IMR-90 (cell line): ENCODE measurements at regions not wholly inside any gene's neighbourhood (a gene's known extent, or its start where the extent isn't known, plus 50 kb on each side); places are given as distances from the start of the nearest gene placed in this dataset.
A peak's percentile ranks its signal among the peaks of the same experiment; 100 is the strongest.

Source experiments
- ATAC-seq: fragments of 200-7000 bp; cut with Tn5 transposase; 2 replicates; pipeline ENCODE4 v1.9.1; 2020; ENCODE audit warnings: low read depth, mild to moderate bottlenecking, moderate library complexity
- BruUV-seq: library from RNA; stranded (reverse); fragments of 400-500 nt; replicated peaks from 2 replicates; lab custom pipeline; 2021; lab: Mats Ljungman, UMichigan
- CTCF ChIA-PET: fragments of 300-600 bp; formaldehyde crosslinking; extraction: SDS; loops from one replicate; lab custom pipeline; 2021; ENCODE audit warnings: antibody characterized with exemption; lab: Yijun Ruan, JAX
- POLR2A ChIA-PET: fragments of 300-600 bp; sonication (Branson Sonifier 250); formaldehyde crosslinking; loops from one replicate; lab custom pipeline; 2022; ENCODE audit warnings: antibody characterized with exemption; ENCODE audit not compliant: unreplicated experiment; lab: Charles Lee
- DNase-seq: peaks from one replicate; pipeline ENCODE4 v3.0.0; 2013
- H2AFZ ChIP-seq: replicated peaks from 2 replicates; pipeline ENCODE3; 2013; ENCODE audit warnings: low read length, mild to moderate bottlenecking; ENCODE audit not compliant: poor library complexity
- H2AK5ac ChIP-seq: 2 replicates; pipeline ENCODE4 v1.6.1; 2013; ENCODE audit warnings: low read depth, low read length, inconsistent platforms
- H2AK9ac ChIP-seq: replicated peaks from 2 replicates; pipeline ENCODE3; 2013; ENCODE audit warnings: mild to moderate bottlenecking, low read depth, low read length, moderate library complexity; ENCODE audit not compliant: poor library complexity
- H2BK120ac ChIP-seq: 2 replicates; pipeline ENCODE4 v1.6.1; 2013; ENCODE audit warnings: low read depth, low read length, inconsistent platforms
- H2BK15ac ChIP-seq: 3 replicates; pipeline ENCODE4 v1.6.1; 2013; ENCODE audit warnings: low read depth, low read length, inconsistent platforms
- H2BK20ac ChIP-seq: 2 replicates; pipeline ENCODE4 v1.6.1; 2013; ENCODE audit warnings: low read depth, mild to moderate bottlenecking, inconsistent platforms, low read length, moderate library complexity
- H2BK5ac ChIP-seq: 2 replicates; pipeline ENCODE4 v1.6.1; 2013; ENCODE audit warnings: mild to moderate bottlenecking, low read depth, low read length, inconsistent platforms; ENCODE audit not compliant: poor library complexity, severe bottlenecking
- H3K14ac ChIP-seq: replicated peaks from 2 replicates; pipeline ENCODE4 v1.6.1; 2013; ENCODE audit warnings: low read depth, low read length, inconsistent platforms
- H3K18ac ChIP-seq: 2 replicates; pipeline ENCODE4 v1.6.1; 2013; ENCODE audit warnings: low read depth, low read length, control low read depth
- H3K23ac ChIP-seq: 2 replicates; pipeline ENCODE4 v1.6.1; 2013; ENCODE audit warnings: low read depth, low read length, inconsistent platforms
- H3K27ac ChIP-seq: 2 replicates; pipeline ENCODE4 v1.5.1; 2013; ENCODE audit warnings: mild to moderate bottlenecking, control low read depth, low read length; ENCODE audit not compliant: insufficient read depth
- H3K27me3 ChIP-seq: 2 replicates; pipeline ENCODE4 v1.6.1; 2013; ENCODE audit warnings: low read length; ENCODE audit not compliant: control insufficient read depth, insufficient read depth
- H3K36me3 ChIP-seq: 2 replicates; pipeline ENCODE4 v1.6.1; 2013; ENCODE audit warnings: low read length, mixed read lengths; ENCODE audit not compliant: control insufficient read depth, insufficient read depth
- H3K4ac ChIP-seq: 2 replicates; pipeline ENCODE4 v1.6.1; 2013; ENCODE audit warnings: low read depth, low read length, inconsistent platforms
- H3K4me1 ChIP-seq: 2 replicates; pipeline ENCODE4 v1.6.1; 2013; ENCODE audit warnings: low read length, mixed read lengths; ENCODE audit not compliant: control insufficient read depth, insufficient read depth
- H3K4me2 ChIP-seq: 2 replicates; pipeline ENCODE4 v1.6.1; 2013; ENCODE audit warnings: low read depth, mild to moderate bottlenecking, control low read depth, low read length, moderate library complexity
- H3K4me3 ChIP-seq: 2 replicates; pipeline ENCODE4 v1.5.1; 2013; ENCODE audit warnings: low read depth, mild to moderate bottlenecking, control low read depth, low read length, moderate library complexity; ENCODE audit not compliant: insufficient read depth
- H3K56ac ChIP-seq: 2 replicates; pipeline ENCODE4 v1.6.1; 2013; ENCODE audit warnings: low read length, inconsistent platforms; ENCODE audit not compliant: insufficient read depth; ENCODE audit errors: extremely low read depth
- H3K79me1 ChIP-seq, 2 experiments: 2 replicates each; pipeline ENCODE4 v1.6.1; 2013; ENCODE audit warnings: low read length in 2 of 2, inconsistent platforms in 1 of 2, low read depth in 1 of 2
- H3K9ac ChIP-seq: 2 replicates; pipeline ENCODE4 v1.6.1; 2013; ENCODE audit warnings: low read depth, low read length, control low read depth
- H3K9me1 ChIP-seq: 2 replicates; pipeline ENCODE4 v1.6.1; 2013; ENCODE audit warnings: low read length, inconsistent platforms; ENCODE audit not compliant: insufficient read depth
- H3K9me3 ChIP-seq: 2 replicates; pipeline ENCODE4 v1.6.1; 2013; ENCODE audit warnings: low read length; ENCODE audit not compliant: control insufficient read depth, insufficient read depth
- H4K20me1 ChIP-seq: 2 replicates; pipeline ENCODE4 v1.6.1; 2013; ENCODE audit warnings: low read length, inconsistent platforms; ENCODE audit not compliant: insufficient read depth
- H4K5ac ChIP-seq: 2 replicates; pipeline ENCODE4 v1.6.1; 2013; ENCODE audit warnings: mild to moderate bottlenecking, low read depth, low read length, control low read depth
- H4K8ac ChIP-seq, 2 experiments: 2 replicates each; pipeline ENCODE4 v1.6.1; 2013; ENCODE audit warnings: low read depth in 2 of 2, low read length in 2 of 2, control low read depth in 1 of 2, inconsistent platforms in 1 of 2
- H4K91ac ChIP-seq: 2 replicates; pipeline ENCODE4 v1.6.1; 2013; ENCODE audit warnings: low read depth, low read length, inconsistent platforms; ENCODE audit not compliant: insufficient read depth
- CEBPB ChIP-seq: IDR thresholded peaks from 2 replicates; pipeline ENCODE4 v1.6.1; 2012; ENCODE audit warnings: low read depth, low read length, improper control_type of control experiment
- CHD1 ChIP-seq: IDR thresholded peaks from 2 replicates; pipeline ENCODE4 v1.6.1; 2012; ENCODE audit warnings: low read depth, low read length, improper control_type of control experiment
- FOS ChIP-seq: fragments of 150-350 bp; IDR thresholded peaks from 2 replicates; pipeline ENCODE4 v1.6.1; 2016; ENCODE audit warnings: low read depth, low read length
- WGBS, 2 experiments: methylation state at CpG; one replicate each; pipeline versions ENCODE4 v1.1.5 to v1.1.7; 2013; ENCODE audit warnings: missing lambda C conversion rate in 2 of 2; ENCODE audit not compliant: insufficient read length in 1 of 2; ENCODE audit errors: extremely low coverage in 2 of 2; 5-methylcytosine and 5-hydroxymethylcytosine counted together
- dilution Hi-C: fragments of 300-500 bp; cut with HindIII; formaldehyde crosslinking; loops from one replicate; pipeline ENCODE4 v1.14.3; 2018; ENCODE audit warnings: low sequenced_read_pairs; ENCODE audit not compliant: unreplicated experiment
- in situ Hi-C: fragments of 300-500 bp; cut with MboI; formaldehyde crosslinking; loops from 3 replicates; pipeline ENCODE4 v1.14.3; 2019; ENCODE audit warnings: low sequenced_read_pairs, inconsistent platforms, mixed read lengths
- intact Hi-C: fragments of 100-400 bp; cut with micrococcal nuclease; formaldehyde crosslinking; loops from 2 replicates; pipeline ENCODE4 v1.10.0; 2022
- TF ChIP-seq, protein P1 (sequence below): fragments of 150-350 bp; IDR thresholded peaks from 2 replicates; pipeline ENCODE4 v1.6.1; 2016; ENCODE audit warnings: low read depth, mild to moderate bottlenecking, low read length, moderate library complexity, borderline replicate concordance

DNA sequence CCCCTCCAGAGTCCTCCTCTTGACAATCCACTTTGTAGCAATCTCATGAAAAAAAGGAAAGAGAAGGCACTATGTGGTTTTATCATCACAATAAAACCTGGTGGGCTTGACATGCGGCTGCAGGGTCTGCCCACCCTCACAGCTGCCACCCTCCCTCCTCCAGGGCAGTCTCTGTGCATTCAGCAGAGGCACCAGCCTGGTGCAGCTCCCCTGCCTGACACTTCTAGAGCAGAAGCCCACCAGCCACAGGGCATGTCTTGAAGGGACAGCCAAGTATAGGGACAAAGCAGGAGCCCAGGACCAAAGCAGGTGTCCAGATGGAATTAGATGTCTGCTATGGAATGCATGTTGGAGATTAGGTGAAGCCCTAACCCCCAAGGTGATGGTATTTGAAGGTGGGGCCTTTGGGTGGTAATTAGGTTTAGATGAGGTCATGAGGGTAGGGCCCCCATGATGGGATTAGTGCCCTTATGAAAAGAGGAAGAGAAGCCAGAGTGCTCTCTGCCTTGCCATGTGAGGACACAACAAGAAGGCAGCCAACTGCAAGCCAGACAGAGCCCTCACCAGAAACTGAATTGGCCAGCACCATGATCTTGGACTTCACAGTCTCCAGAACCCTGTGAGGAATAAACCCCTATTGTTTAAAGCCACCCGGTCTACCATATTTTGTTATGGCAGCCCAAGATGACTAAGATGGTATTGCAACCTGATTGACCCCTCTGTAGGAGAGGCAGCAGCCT lies 86.9 kb downstream of the MCFD2 start:
- H3K4me3 ChIP-seq, result no peak overlapping the region
- H3K79me1 ChIP-seq, result peaks cover 0 to 46% of the 10 kb centered on the region in 2 experiments; a peak in 2 of 4 replicates
- H3K14ac ChIP-seq, result peak overlapping the region; percentile 95
- H2BK120ac ChIP-seq, result peak overlapping the region; percentile 89
- H3K18ac ChIP-seq, result peak overlapping the region; percentile 98
- H4K5ac ChIP-seq, result peak overlapping the region; percentile 99
- ATAC-seq (no peak), DNase-seq (no peak)
- dilution Hi-C loops, result no loop called here
- POLR2A ChIA-PET, result no interaction called here
- H3K9ac ChIP-seq, result no peak overlapping the region
- H2BK15ac ChIP-seq, result peak overlapping the region; percentile 98; the same call in 2 of the 3 replicates
- H2BK5ac ChIP-seq, result peak overlapping the region; percentile 97
- H3K4me2 ChIP-seq, result no peak overlapping the region
- H4K8ac ChIP-seq, result peak overlapping the region; percentile 88 to 90; a peak in 3 of 4 replicates
- CTCF ChIA-PET, result no interaction called here
- H3K27ac ChIP-seq, result peak overlapping the region; percentile 49
- 0 out of 2 replicates have a peak overlapping the region, but pooled peaks have one; percentile 74 for H3K23ac ChIP-seq
- in situ Hi-C loops, result no loop called here
- H3K9me3 ChIP-seq, result peaks cover 7% of the 10 kb centered on the region
- no peaks in the 10 kb centered on the region for H3K36me3 ChIP-seq
- peak overlapping the region; percentile 94; the same call in 1 of the 2 replicates for H2BK20ac ChIP-seq
- TF ChIP-seq FOS, result no peak
- TF ChIP-seq CEBPB, result no peak
- TF ChIP-seq, protein P1, sequence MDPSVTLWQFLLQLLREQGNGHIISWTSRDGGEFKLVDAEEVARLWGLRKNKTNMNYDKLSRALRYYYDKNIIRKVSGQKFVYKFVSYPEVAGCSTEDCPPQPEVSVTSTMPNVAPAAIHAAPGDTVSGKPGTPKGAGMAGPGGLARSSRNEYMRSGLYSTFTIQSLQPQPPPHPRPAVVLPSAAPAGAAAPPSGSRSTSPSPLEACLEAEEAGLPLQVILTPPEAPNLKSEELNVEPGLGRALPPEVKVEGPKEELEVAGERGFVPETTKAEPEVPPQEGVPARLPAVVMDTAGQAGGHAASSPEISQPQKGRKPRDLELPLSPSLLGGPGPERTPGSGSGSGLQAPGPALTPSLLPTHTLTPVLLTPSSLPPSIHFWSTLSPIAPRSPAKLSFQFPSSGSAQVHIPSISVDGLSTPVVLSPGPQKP, result no peak
- TF ChIP-seq CHD1, result no peak
- 100% methylated on average over 1 of the region's 2 CpGs; no CpG with 5 or more reads in 1 of the 2 experiments for WGBS, 2 experiments
- no peaks in the 10 kb centered on the region for H3K27me3 ChIP-seq
- intact Hi-C loops, result no loop called here
- H2AK5ac ChIP-seq, result peak overlapping the region; percentile 99
- BruUV-seq, result no TSS peak
- peak overlapping the region; percentile 95 for H4K91ac ChIP-seq
- H3K4ac ChIP-seq, result peak overlapping the region; percentile 95
- peaks cover 37% of the 10 kb centered on the region for H3K9me1 ChIP-seq
- no peaks in the 10 kb centered on the region for H4K20me1 ChIP-seq
- peak overlapping the region; percentile 85 for H2AK9ac ChIP-seq
- no peak overlapping the region for H2AFZ ChIP-seq
- H3K56ac ChIP-seq, result no peak overlapping the region
- H3K4me1 ChIP-seq, result peaks cover 44% of the 10 kb centered on the region
